Esophagus muscularis mucosa (tissue), 4 donors: ENCODE measurements at regions not wholly inside any gene's neighbourhood (a gene's known extent, or its start where the extent isn't known, plus 50 kb on each side); places are given as distances from the start of the nearest gene placed in this dataset.

Source experiments
- DNase-seq: peaks from one replicate; pipeline ENCODE4 v3.0.0-alpha.2; 2017; ENCODE audit errors: extremely low spot score
- H3K27ac ChIP-seq, 4 donors: fragments of 200-600 bp; sonication (generic); replicated peaks in 1 of 4; 1 replicate in 3 of 4; 2 replicates in 1 of 4; pipeline ENCODE4 v1.5.1; 2016 to 2019; ENCODE audit warnings: mild to moderate bottlenecking in 1 of 4
- H3K27me3 ChIP-seq, 4 donors: fragments of 200-600 bp; sonication (generic); one replicate each; pipeline versions ENCODE4 v1.5.1 to v1.6.0; 2016 to 2019
- H3K36me3 ChIP-seq, 4 donors: fragments of 200-600 bp; sonication (generic); one replicate each; pipeline ENCODE4 v1.5.1; 2016 to 2019
- H3K4me1 ChIP-seq, 4 donors: fragments of 200-600 bp; sonication (generic); one replicate each; pipeline ENCODE4 v1.5.1; 2016 to 2019
- H3K4me3 ChIP-seq, 4 donors: fragments of 200-600 bp; sonication (generic); 1 replicate in 2 of 4; 2 replicates in 2 of 4; pipeline ENCODE4 v1.5.1; 2016 to 2019; ENCODE audit warnings: mild to moderate bottlenecking in 4 of 4, moderate library complexity in 1 of 4
- H3K9me3 ChIP-seq, 4 donors: fragments of 200-600 bp; sonication (generic); 1 replicate in 3 of 4; 2 replicates in 1 of 4; pipeline ENCODE4 v1.5.1; 2016 to 2019
- EP300 ChIP-seq: sonication (generic); formaldehyde crosslinking; IDR thresholded peaks from one replicate; pipeline ENCODE4 v1.6.1; 2017; ENCODE audit warnings: antibody characterized with exemption
- POLR2A ChIP-seq: fragments of 450-650 bp; IDR thresholded peaks from one replicate; pipeline ENCODE4 v1.6.1; 2017; ENCODE audit warnings: antibody characterized with exemption, moderate library complexity, mild to moderate bottlenecking, low read depth
- POLR2AphosphoS5 ChIP-seq, 2 donors: sonication (generic); formaldehyde crosslinking; IDR thresholded peaks; one replicate each; pipeline ENCODE4 v1.6.1; 2017; ENCODE audit warnings: antibody characterized with exemption in 2 of 2
- WGBS: methylation state at CpG from one replicate; pipeline ENCODE4 v1.1.5; 2018; 5-methylcytosine and 5-hydroxymethylcytosine counted together
- intact Hi-C: fragments of 100-400 bp; cut with DNase I; formaldehyde crosslinking; loops from one replicate; pipeline ENCODE4 v1.15.1; 2023
- TF ChIP-seq, protein P1 (sequence below), 3 experiments: fragments of 200-600 bp in 2 of 3; fragments of 450-650 bp in 1 of 3; sonication (generic) in 2 of 3; IDR thresholded peaks; one replicate each; pipeline ENCODE4 v1.5.1; 2017 to 2019; ENCODE audit warnings: antibody characterized with exemption in 3 of 3, mild to moderate bottlenecking in 2 of 3, moderate library complexity in 1 of 3

DNA sequence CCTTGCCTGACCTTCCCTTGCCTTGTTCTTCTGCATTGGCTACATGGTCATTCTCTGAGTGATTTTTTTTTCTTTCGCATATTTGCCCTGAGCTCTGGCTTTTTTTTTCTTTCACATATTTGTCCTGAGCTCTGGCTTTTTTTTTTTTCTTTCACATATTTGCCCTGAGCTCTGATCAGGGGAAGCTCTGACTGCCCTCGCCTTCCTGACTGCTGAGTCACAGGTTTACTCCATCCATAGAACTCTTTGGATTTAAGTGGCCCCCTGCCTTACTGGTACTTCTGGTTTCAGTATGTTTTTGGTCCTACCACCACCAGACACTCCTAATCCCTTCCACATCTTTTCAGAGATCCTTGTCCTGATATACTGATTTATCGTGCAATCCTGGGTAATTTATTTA lies 201.1 kb downstream of the OGFRL1 start:
- no peaks in the 10 kb centered on the region for H3K36me3 ChIP-seq
- H3K4me1 ChIP-seq, result peaks cover 0 to 15% (median 12%) of the 10 kb centered on the region in 4 donors
- no peaks in the 10 kb centered on the region for H3K9me3 ChIP-seq
- peak overlapping the region in 2 of 4 donors; percentile 12 to 19 for H3K27ac ChIP-seq
- no peak for DNase-seq
- H3K4me3 ChIP-seq, result no peak overlapping the region
- intact Hi-C loops, result no loop called here
- no peaks in the 10 kb centered on the region for H3K27me3 ChIP-seq
- 37% methylated on average over 3 of the region's 3 CpGs for WGBS
- TF ChIP-seq POLR2AphosphoS5 (IDR thresholded peaks at IDR 0.05) (no peak), EP300 (no peak), POLR2A (no peak)
- TF ChIP-seq, protein P1, sequence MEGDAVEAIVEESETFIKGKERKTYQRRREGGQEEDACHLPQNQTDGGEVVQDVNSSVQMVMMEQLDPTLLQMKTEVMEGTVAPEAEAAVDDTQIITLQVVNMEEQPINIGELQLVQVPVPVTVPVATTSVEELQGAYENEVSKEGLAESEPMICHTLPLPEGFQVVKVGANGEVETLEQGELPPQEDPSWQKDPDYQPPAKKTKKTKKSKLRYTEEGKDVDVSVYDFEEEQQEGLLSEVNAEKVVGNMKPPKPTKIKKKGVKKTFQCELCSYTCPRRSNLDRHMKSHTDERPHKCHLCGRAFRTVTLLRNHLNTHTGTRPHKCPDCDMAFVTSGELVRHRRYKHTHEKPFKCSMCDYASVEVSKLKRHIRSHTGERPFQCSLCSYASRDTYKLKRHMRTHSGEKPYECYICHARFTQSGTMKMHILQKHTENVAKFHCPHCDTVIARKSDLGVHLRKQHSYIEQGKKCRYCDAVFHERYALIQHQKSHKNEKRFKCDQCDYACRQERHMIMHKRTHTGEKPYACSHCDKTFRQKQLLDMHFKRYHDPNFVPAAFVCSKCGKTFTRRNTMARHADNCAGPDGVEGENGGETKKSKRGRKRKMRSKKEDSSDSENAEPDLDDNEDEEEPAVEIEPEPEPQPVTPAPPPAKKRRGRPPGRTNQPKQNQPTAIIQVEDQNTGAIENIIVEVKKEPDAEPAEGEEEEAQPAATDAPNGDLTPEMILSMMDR (IDR thresholded peaks at IDR 0.05), result no peak

DNA sequence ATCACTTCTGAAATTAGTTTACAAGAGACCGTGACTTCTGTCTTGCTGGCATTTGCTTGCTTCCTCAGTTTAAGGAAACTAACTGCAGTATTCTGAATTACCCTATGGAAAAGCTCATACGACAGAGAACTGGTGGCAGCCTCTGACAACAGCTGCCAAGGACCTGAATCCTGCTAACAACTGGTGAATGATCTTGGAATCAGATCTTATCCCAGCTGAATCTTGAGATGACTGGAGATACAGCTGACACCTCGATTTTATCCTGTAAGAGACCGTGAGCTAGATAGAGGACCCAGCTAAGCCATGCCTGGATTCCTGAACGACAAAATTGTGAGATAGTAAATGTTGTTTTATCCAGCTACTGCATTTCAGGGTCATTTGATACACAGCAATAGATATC lies 202.3 kb downstream of the OGFRL1 start:
- 80% methylated on average over 5 of the region's 5 CpGs for WGBS

DNA sequence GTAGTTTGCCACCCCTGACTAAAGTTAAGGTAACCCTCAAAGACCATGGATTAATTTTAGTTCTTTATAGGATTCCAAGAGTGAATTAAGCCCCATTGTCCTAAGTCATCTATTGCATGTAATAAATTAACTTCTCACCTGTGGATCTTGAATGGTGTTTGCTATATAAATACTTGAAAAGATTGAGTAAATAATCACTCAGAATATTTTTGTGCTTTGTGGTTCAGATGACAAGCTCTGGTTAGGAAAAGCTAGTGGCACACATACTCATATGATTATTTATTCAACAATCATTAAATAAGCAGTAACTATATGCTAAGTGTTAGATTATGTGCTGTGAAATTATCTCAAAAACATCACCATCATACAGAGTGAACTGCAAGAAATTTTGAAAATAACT lies 203.2 kb downstream of the OGFRL1 start:
- TF ChIP-seq EP300, result no peak
- TF ChIP-seq, protein P1 (IDR thresholded peaks at IDR 0.05), result no peak
- no peak for TF ChIP-seq POLR2A
- no peak for TF ChIP-seq POLR2AphosphoS5 (IDR thresholded peaks at IDR 0.05)
- no peaks in the 10 kb centered on the region for H3K9me3 ChIP-seq
- H3K27me3 ChIP-seq, result no peaks in the 10 kb centered on the region
- H3K4me3 ChIP-seq, result no peak overlapping the region
- H3K36me3 ChIP-seq, result no peaks in the 10 kb centered on the region
- intact Hi-C loops, result no loop called here
- no peak overlapping the region for H3K27ac ChIP-seq
- peaks cover 9 to 29% (median 28%) of the 10 kb centered on the region in 4 donors for H3K4me1 ChIP-seq
- no peak for DNase-seq

More for the DNA sequence above, 202.3 kb downstream of the OGFRL1 start:
- no peak overlapping the region for H3K27ac ChIP-seq
- H3K36me3 ChIP-seq, result no peaks in the 10 kb centered on the region
- peaks cover 3 to 26% (median 20%) of the 10 kb centered on the region in 4 donors for H3K4me1 ChIP-seq
- H3K9me3 ChIP-seq, result no peaks in the 10 kb centered on the region
- intact Hi-C loops, result no loop called here
- DNase-seq, result no peak
- no peaks in the 10 kb centered on the region for H3K27me3 ChIP-seq
- no peak overlapping the region for H3K4me3 ChIP-seq
- TF ChIP-seq EP300 (no peak), POLR2A (no peak), POLR2AphosphoS5 (IDR thresholded peaks at IDR 0.05) (no peak)
- TF ChIP-seq, protein P1 (IDR thresholded peaks at IDR 0.05), result no peak

DNA sequence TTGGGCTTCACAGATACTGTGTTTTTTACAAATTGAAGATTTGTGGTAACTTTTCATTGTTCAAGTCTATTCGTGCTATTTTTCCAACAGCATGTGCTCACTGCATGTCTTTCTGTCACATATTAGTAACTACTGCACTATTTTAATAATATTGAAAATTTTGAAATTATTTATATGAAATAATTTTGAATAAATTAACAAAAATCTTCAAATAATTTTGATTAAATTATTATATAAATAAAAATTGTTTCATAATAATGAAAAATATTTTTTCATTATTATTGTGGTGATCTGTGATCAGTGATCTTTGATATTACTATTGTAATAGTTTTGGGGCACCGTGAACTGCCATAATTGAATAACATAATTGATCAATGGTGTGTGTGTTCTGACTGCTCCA lies 204.1 kb downstream of the OGFRL1 start:
- Histone ChIP-seq H3K4me3 (no peak overlapping the region), H3K27me3 (no peaks in the 10 kb centered on the region), H3K9me3 (no peaks in the 10 kb centered on the region), H3K36me3 (no peaks in the 10 kb centered on the region), H3K4me1 (peaks cover 9 to 30% (median 29%) of the 10 kb centered on the region in 4 donors), H3K27ac (no peak overlapping the region)
- TF ChIP-seq POLR2AphosphoS5 (IDR thresholded peaks at IDR 0.05) (no peak), EP300 (no peak), POLR2A (no peak)
- TF ChIP-seq, protein P1 (IDR thresholded peaks at IDR 0.05), result no peak
- intact Hi-C loops, result no loop called here
- 51% methylated on average over 2 of the region's 2 CpGs for WGBS
- DNase-seq, result no peak
